ENCODE measurements at regions not wholly inside any gene's neighbourhood (a gene's known extent, or its start where the extent isn't known, plus 50 kb on each side); places are given as distances from the start of the nearest gene placed in this dataset.

GRCh38 chr14:104235686-104236085 lies 97.3 kb downstream of the KIF26A start:
- ChIA-PET POLR2A (no interaction called here), CTCF (no interaction called here)
- peaks cover 9% of the 10 kb centered on the region for H3K27me3 Mint-ChIP-seq (ENCODE audit: low read depth)
- H3K4me3 Mint-ChIP-seq: no peak overlapping the region
- peaks cover 6% of the 10 kb centered on the region for H3K4me1 Mint-ChIP-seq
- H3K27ac Mint-ChIP-seq: no peak overlapping the region
- ATAC-seq (no peak), DNase-seq (ENCODE audit: low spot score) (no peak)
- H3K9me3 Mint-ChIP-seq: no peaks in the 10 kb centered on the region; the same call in none of the 2 replicates
- H3K36me3 Mint-ChIP-seq: peaks cover 34% of the 10 kb centered on the region
- TF ChIP-seq, protein P1, sequence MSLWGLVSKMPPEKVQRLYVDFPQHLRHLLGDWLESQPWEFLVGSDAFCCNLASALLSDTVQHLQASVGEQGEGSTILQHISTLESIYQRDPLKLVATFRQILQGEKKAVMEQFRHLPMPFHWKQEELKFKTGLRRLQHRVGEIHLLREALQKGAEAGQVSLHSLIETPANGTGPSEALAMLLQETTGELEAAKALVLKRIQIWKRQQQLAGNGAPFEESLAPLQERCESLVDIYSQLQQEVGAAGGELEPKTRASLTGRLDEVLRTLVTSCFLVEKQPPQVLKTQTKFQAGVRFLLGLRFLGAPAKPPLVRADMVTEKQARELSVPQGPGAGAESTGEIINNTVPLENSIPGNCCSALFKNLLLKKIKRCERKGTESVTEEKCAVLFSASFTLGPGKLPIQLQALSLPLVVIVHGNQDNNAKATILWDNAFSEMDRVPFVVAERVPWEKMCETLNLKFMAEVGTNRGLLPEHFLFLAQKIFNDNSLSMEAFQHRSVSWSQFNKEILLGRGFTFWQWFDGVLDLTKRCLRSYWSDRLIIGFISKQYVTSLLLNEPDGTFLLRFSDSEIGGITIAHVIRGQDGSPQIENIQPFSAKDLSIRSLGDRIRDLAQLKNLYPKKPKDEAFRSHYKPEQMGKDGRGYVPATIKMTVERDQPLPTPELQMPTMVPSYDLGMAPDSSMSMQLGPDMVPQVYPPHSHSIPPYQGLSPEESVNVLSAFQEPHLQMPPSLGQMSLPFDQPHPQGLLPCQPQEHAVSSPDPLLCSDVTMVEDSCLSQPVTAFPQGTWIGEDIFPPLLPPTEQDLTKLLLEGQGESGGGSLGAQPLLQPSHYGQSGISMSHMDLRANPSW (CRISPR knock-in tag; conservative IDR thresholded peaks at IDR 0.05; ENCODE audit: low read depth): no peak
- TF ChIP-seq TEAD4 (CRISPR knock-in tag; IDR thresholded peaks at IDR 0.05): no peak
- TF ChIP-seq NFYB (CRISPR knock-in tag; conservative IDR thresholded peaks at IDR 0.05; ENCODE audit: low read depth): no peak
- TF ChIP-seq TP53 (CRISPR knock-in tag; IDR thresholded peaks at IDR 0.05): no peak
- no peak for TF ChIP-seq CREM (CRISPR knock-in tag; IDR thresholded peaks at IDR 0.05)

DNA sequence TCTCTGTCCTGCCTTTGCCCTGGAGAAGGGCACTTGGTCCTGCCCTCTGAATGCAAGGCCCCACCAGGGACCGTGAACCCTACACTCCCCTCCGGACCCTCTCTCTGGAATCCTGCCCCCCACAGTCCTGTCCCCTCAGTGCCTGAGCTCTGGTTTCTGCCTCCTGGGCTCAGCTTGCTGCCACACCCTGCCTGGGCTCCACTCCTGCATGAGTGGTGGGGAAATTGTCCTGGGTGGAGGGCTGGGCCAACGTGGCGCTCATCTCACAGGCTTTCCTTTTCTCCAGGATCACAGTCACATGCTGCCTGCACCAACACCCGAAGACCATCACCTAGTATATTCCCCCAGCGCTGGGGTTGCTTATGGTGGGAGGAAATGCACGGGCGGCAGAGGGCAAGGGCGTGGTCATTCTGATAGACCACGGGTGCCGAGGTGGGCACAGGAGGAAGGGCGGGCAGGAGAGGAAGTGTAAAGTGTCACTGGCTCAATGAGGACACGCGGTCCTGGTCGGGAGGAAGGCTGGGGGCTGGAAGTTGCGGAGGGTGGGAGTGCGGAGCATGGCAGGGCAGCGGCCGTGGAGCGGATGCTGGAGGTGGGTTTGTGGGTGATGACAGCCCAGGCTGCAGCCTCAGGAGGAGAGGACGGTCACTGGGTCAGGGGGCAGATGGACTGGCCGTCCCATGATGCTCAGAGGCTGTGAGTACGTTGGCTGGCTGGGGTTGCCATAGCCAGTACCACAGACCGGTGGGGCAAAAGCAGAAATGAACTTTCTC lies 99.5 kb downstream of the KIF26A start:
- H3K27ac Mint-ChIP-seq: no peak overlapping the region
- DNase-seq (ENCODE audit: low spot score): no peak
- CTCF ChIA-PET: no interaction called here
- H3K36me3 Mint-ChIP-seq: peaks cover 34% of the 10 kb centered on the region
- H3K9me3 Mint-ChIP-seq: peaks cover 4% of the 10 kb centered on the region
- ATAC-seq: no peak
- no peak overlapping the region for H3K4me3 Mint-ChIP-seq
- H3K27me3 Mint-ChIP-seq (ENCODE audit: low read depth): peaks cover 9% of the 10 kb centered on the region
- no peak for TF ChIP-seq TEAD1 (CRISPR knock-in tag; IDR thresholded peaks at IDR 0.05)
- no peak for TF ChIP-seq NR2C2 (CRISPR knock-in tag; IDR thresholded peaks at IDR 0.05)
- no peak for TF ChIP-seq NR1H2 (CRISPR knock-in tag; IDR thresholded peaks at IDR 0.05)
- peaks cover 7% of the 10 kb centered on the region for H3K4me1 Mint-ChIP-seq
- POLR2A ChIA-PET: no interaction called here

- Mint-ChIP-seq H3K9me3 (peaks cover 9% of the 10 kb centered on the region), H3K27ac (no peak overlapping the region), H3K27me3 (ENCODE audit: low read depth) (peaks cover 9% of the 10 kb centered on the region), H3K36me3 (peaks cover 30% of the 10 kb centered on the region), H3K4me3 (no peak overlapping the region), H3K4me1 (peaks cover 7% of the 10 kb centered on the region)
- ATAC-seq (no peak), DNase-seq (ENCODE audit: low spot score) (no peak)
- ChIA-PET CTCF (interaction anchor here (0.8 kb wide), 1 partner anchor 14 kb away, joined by 3 read pairs; no protein-coding TSS in a partner anchor), POLR2A (no interaction called here)
- TF ChIP-seq, protein P2, sequence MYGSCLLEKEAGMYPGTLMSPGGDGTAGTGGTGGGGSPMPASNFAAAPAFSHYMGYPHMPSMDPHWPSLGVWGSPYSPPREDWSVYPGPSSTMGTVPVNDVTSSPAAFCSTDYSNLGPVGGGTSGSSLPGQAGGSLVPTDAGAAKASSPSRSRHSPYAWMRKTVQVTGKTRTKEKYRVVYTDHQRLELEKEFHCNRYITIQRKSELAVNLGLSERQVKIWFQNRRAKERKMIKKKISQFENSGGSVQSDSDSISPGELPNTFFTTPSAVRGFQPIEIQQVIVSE (CRISPR knock-in tag; IDR thresholded peaks at IDR 0.05; ENCODE audit: borderline replicate concordance): no peak
- no peak for TF ChIP-seq KAT7 (CRISPR knock-in tag; IDR thresholded peaks at IDR 0.05; ENCODE audit: borderline replicate concordance)
- TF ChIP-seq, protein P3, sequence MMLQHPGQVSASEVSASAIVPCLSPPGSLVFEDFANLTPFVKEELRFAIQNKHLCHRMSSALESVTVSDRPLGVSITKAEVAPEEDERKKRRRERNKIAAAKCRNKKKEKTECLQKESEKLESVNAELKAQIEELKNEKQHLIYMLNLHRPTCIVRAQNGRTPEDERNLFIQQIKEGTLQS (CRISPR knock-in tag; conservative IDR thresholded peaks at IDR 0.05): no peak
These were observed 100.2 kb downstream of the KIF26A start for GRCh38 chr14:104238424-104239184.

DNA sequence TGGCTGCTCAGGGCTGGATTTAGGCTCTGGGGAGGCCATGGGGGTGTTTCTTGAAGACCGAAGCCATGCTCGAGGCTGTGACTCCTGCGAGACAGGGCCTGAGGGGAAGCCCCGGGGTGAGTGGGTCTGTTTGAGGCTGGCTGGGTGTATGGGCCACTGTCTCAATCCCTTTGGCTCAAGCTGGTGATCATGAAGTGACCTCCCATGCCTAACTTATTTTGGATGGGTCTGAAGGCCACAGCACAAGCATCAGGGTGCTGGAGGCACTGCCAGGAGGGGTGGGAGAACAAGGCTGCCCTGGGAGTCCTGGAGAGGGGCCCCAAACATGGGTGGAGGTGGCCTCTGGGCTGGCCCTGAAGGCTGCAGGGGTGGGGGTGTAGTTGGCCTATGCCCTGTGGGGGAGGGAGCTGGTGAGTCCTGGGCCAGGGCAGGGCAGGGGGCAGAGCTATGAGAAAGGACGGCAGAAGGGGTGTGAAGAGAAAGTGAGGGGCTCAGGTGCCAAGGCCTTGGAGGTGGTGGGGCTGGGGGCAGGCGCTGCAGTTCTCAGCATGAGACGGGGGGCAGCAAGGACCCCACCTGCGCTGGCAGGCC lies 100.9 kb downstream of the KIF26A start:
- H3K4me3 Mint-ChIP-seq: no peak overlapping the region
- DNase-seq (ENCODE audit: low spot score): no peak
- peaks cover 23% of the 10 kb centered on the region for H3K36me3 Mint-ChIP-seq
- ChIA-PET POLR2A (no interaction called here), CTCF (interaction anchor here (0.8 to 1.4 kb wide), 2 partner anchors 14 to 34 kb away, joined by 3 read pairs; no protein-coding TSS in a partner anchor)
- H3K27me3 Mint-ChIP-seq (ENCODE audit: low read depth): peaks cover 6% of the 10 kb centered on the region; the same call in 1 of the 2 replicates
- ATAC-seq: no peak
- peaks cover 9% of the 10 kb centered on the region for H3K9me3 Mint-ChIP-seq
- no peak overlapping the region for H3K27ac Mint-ChIP-seq
- peaks cover 7% of the 10 kb centered on the region for H3K4me1 Mint-ChIP-seq
- TF ChIP-seq FOXJ3 (CRISPR knock-in tag; IDR thresholded peaks at IDR 0.05; ENCODE audit: borderline replicate concordance) (no peak), FOXP1 (CRISPR knock-in tag; IDR thresholded peaks at IDR 0.05; ENCODE audit: borderline replicate concordance) (no peak), NFE2L1 (CRISPR knock-in tag; IDR thresholded peaks at IDR 0.05) (no peak), OVOL2 (CRISPR knock-in tag; IDR thresholded peaks at IDR 0.05; ENCODE audit: borderline replicate concordance) (no peak)
- TF ChIP-seq, protein P4, sequence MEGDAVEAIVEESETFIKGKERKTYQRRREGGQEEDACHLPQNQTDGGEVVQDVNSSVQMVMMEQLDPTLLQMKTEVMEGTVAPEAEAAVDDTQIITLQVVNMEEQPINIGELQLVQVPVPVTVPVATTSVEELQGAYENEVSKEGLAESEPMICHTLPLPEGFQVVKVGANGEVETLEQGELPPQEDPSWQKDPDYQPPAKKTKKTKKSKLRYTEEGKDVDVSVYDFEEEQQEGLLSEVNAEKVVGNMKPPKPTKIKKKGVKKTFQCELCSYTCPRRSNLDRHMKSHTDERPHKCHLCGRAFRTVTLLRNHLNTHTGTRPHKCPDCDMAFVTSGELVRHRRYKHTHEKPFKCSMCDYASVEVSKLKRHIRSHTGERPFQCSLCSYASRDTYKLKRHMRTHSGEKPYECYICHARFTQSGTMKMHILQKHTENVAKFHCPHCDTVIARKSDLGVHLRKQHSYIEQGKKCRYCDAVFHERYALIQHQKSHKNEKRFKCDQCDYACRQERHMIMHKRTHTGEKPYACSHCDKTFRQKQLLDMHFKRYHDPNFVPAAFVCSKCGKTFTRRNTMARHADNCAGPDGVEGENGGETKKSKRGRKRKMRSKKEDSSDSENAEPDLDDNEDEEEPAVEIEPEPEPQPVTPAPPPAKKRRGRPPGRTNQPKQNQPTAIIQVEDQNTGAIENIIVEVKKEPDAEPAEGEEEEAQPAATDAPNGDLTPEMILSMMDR (IDR thresholded peaks at IDR 0.05): no peak
- TF ChIP-seq, protein P5, sequence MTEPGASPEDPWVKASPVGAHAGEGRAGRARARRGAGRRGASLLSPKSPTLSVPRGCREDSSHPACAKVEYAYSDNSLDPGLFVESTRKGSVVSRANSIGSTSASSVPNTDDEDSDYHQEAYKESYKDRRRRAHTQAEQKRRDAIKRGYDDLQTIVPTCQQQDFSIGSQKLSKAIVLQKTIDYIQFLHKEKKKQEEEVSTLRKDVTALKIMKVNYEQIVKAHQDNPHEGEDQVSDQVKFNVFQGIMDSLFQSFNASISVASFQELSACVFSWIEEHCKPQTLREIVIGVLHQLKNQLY (CRISPR knock-in tag; IDR thresholded peaks at IDR 0.05): no peak
- TF ChIP-seq, protein P6, sequence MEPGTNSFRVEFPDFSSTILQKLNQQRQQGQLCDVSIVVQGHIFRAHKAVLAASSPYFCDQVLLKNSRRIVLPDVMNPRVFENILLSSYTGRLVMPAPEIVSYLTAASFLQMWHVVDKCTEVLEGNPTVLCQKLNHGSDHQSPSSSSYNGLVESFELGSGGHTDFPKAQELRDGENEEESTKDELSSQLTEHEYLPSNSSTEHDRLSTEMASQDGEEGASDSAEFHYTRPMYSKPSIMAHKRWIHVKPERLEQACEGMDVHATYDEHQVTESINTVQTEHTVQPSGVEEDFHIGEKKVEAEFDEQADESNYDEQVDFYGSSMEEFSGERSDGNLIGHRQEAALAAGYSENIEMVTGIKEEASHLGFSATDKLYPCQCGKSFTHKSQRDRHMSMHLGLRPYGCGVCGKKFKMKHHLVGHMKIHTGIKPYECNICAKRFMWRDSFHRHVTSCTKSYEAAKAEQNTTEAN (CRISPR knock-in tag; IDR thresholded peaks at IDR 0.05): no peak

Measured in WTC11 (cell line).